ENCODE measurements at regions not wholly inside any gene's neighbourhood (a gene's known extent, or its start where the extent isn't known, plus 50 kb on each side); places are given as distances from the start of the nearest gene placed in this dataset.

- no peaks in the 10 kb centered on the region for H3K36me3 ChIP-seq (ENCODE audit: control insufficient read depth, low read length)
Measured at GRCh38 chr16:17050468-17050867, 420.3 kb downstream of the XYLT1 start.

More at GRCh38 chr16:17050468-17050867, 420.3 kb downstream of the XYLT1 start:
- no peaks in the 10 kb centered on the region for H3K79me2 ChIP-seq (ENCODE audit: control insufficient read depth, low read length)
- H3K4me1 ChIP-seq (ENCODE audit: control insufficient read depth, low read length) = no peaks in the 10 kb centered on the region
- H3K9me3 ChIP-seq (ENCODE audit: control insufficient read depth, insufficient read depth, low read length) = peaks cover 3% of the 10 kb centered on the region; the same call in 1 of the 2 replicates
- H3K27ac ChIP-seq (ENCODE audit: low read depth, low read length) = no peak overlapping the region
- H4K20me1 ChIP-seq (ENCODE audit: control insufficient read depth, insufficient read depth, low read depth, low read length) = no peaks in the 10 kb centered on the region
- H3K9me2 ChIP-seq (replicated peaks; ENCODE audit: control insufficient read depth, low read length) = no peaks in the 10 kb centered on the region
- no peak overlapping the region for H3K4me3 ChIP-seq (ENCODE audit: low read length)
- TF ChIP-seq, protein P1, sequence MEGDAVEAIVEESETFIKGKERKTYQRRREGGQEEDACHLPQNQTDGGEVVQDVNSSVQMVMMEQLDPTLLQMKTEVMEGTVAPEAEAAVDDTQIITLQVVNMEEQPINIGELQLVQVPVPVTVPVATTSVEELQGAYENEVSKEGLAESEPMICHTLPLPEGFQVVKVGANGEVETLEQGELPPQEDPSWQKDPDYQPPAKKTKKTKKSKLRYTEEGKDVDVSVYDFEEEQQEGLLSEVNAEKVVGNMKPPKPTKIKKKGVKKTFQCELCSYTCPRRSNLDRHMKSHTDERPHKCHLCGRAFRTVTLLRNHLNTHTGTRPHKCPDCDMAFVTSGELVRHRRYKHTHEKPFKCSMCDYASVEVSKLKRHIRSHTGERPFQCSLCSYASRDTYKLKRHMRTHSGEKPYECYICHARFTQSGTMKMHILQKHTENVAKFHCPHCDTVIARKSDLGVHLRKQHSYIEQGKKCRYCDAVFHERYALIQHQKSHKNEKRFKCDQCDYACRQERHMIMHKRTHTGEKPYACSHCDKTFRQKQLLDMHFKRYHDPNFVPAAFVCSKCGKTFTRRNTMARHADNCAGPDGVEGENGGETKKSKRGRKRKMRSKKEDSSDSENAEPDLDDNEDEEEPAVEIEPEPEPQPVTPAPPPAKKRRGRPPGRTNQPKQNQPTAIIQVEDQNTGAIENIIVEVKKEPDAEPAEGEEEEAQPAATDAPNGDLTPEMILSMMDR (IDR thresholded peaks at IDR 0.05; ENCODE audit: low read depth, low read length, poor library complexity, severe bottlenecking) = no peak
- TF ChIP-seq EZH2phosphoT487 (IDR thresholded peaks at IDR 0.05; ENCODE audit: borderline replicate concordance, low read length) = no peak
- no peak overlapping the region for H3K4me2 ChIP-seq (ENCODE audit: low read length)
- 0 out of 2 replicates have a peak, but pooled peaks cover 2% of the 10 kb centered on the region for H3K27me3 ChIP-seq (ENCODE audit: control insufficient read depth, low read length)
- H3F3A ChIP-seq (ENCODE audit: control insufficient read depth, insufficient read depth) = no peaks in the 10 kb centered on the region

Measured in DOHH2 (cell line).